OCI-LY7 (cell line): ENCODE measurements at regions not wholly inside any gene's neighbourhood (a gene's known extent, or its start where the extent isn't known, plus 50 kb on each side); places are given as distances from the start of the nearest gene placed in this dataset.

Experiments
- BruUV-seq: library from RNA; stranded (reverse); fragments of 400-500 nt; replicated peaks from 2 replicates; lab custom pipeline; 2021; lab: Mats Ljungman, UMichigan
- CTCF ChIA-PET: fragments of 300-600 bp; sonication (Branson Sonifier 250); formaldehyde crosslinking; loops from one replicate; lab custom pipeline; 2022; ENCODE audit warnings: antibody characterized with exemption; ENCODE audit not compliant: unreplicated experiment; lab: Charles Lee
- POLR2A ChIA-PET: fragments of 300-600 bp; sonication (Branson Sonifier 250); formaldehyde crosslinking; loops from one replicate; lab custom pipeline; 2022; ENCODE audit warnings: antibody characterized with exemption; lab: Charles Lee
- DNase-seq: peaks from one replicate; pipeline ENCODE4 v3.0.0-alpha.2; 2015; ENCODE audit warnings: low spot score
- H2AFZ ChIP-seq: fragments of 200-600 bp; sonication (generic), shearing (Covaris generic); 2 replicates; pipeline ENCODE4 v1.6.1; 2014; ENCODE audit warnings: mild to moderate bottlenecking, antibody characterized with exemption, low read length, moderate library complexity
- H3K27ac ChIP-seq: fragments of 200-600 bp; sonication (generic); 2 replicates; pipeline ENCODE4 v1.5.1; 2014; ENCODE audit warnings: mixed run types, low read depth, mild to moderate bottlenecking, moderate library complexity, low read length, inconsistent platforms; ENCODE audit not compliant: poor library complexity, severe bottlenecking
- H3K36me3 ChIP-seq: fragments of 200-600 bp; sonication (generic); 2 replicates; pipeline ENCODE4 v1.6.1; 2014; ENCODE audit warnings: mild to moderate bottlenecking, antibody characterized with exemption, low read length, moderate library complexity, mixed read lengths; ENCODE audit not compliant: insufficient read depth
- H3K4me1 ChIP-seq: fragments of 200-600 bp; sonication (generic); 2 replicates; pipeline ENCODE4 v1.5.1; 2014; ENCODE audit warnings: mild to moderate bottlenecking, low read length; ENCODE audit not compliant: insufficient read depth, poor library complexity, severe bottlenecking
- H3K4me2 ChIP-seq: fragments of 200-600 bp; sonication (generic); 2 replicates; pipeline ENCODE4 v1.6.1; 2014; ENCODE audit warnings: mild to moderate bottlenecking, low read length
- H3K4me3 ChIP-seq: fragments of 200-600 bp; sonication (generic); 2 replicates; pipeline ENCODE4 v1.5.1; 2014; ENCODE audit warnings: mild to moderate bottlenecking, low read depth, low read length; ENCODE audit not compliant: poor library complexity, severe bottlenecking
- H3K79me2 ChIP-seq: fragments of 200-600 bp; sonication (generic); 2 replicates; pipeline ENCODE4 v1.6.1; 2016; ENCODE audit warnings: low read depth, mild to moderate bottlenecking, low read length, moderate library complexity, mixed read lengths; ENCODE audit not compliant: insufficient read depth
- H3K9me2 ChIP-seq: fragments of 200-600 bp; sonication (generic); 2 replicates; pipeline ENCODE4 v1.6.1; 2016; ENCODE audit warnings: mild to moderate bottlenecking, low read length, mixed read lengths; ENCODE audit not compliant: insufficient read depth
- H3K9me3 ChIP-seq: fragments of 200-600 bp; sonication (generic); 2 replicates; pipeline ENCODE4 v1.6.1; 2014; ENCODE audit warnings: mild to moderate bottlenecking, mixed run types, low read length, mixed read lengths
- H4K20me1 ChIP-seq: fragments of 200-600 bp; sonication (generic); 2 replicates; pipeline ENCODE4 v1.6.1; 2014; ENCODE audit warnings: mild to moderate bottlenecking, antibody characterized with exemption, low read length, moderate library complexity, mixed read lengths; ENCODE audit not compliant: insufficient read depth
- EZH2phosphoT487 ChIP-seq: fragments of 200-600 bp; sonication (generic); IDR thresholded peaks from 2 replicates; pipeline ENCODE4 v1.6.1; 2018; ENCODE audit warnings: low read depth, borderline replicate concordance, mild to moderate bottlenecking, mixed run types, antibody characterized with exemption, low read length, moderate library complexity, mixed read lengths
- intact Hi-C: fragments of 100-400 bp; cut with micrococcal nuclease; formaldehyde crosslinking; loops from one replicate; pipeline ENCODE4 v1.10.0; 2022; ENCODE audit not compliant: unreplicated experiment
- TF ChIP-seq, protein P1 (sequence below): fragments of 200-600 bp; sonication (generic); conservative IDR thresholded peaks from 2 replicates; pipeline ENCODE4 v1.5.1; 2014; ENCODE audit warnings: mild to moderate bottlenecking, antibody characterized with exemption, low read length, moderate library complexity, mixed read lengths

- Histone ChIP-seq H3K4me2 (no peak overlapping the region), H3K9me2 (no peaks in the 10 kb centered on the region), H3K9me3 (no peaks in the 10 kb centered on the region), H2AFZ (no peak overlapping the region), H3K27ac (no peak overlapping the region), H3K36me3 (no peaks in the 10 kb centered on the region), H3K79me2 (no peaks in the 10 kb centered on the region), H3K4me3 (no peak overlapping the region), H4K20me1 (no peaks in the 10 kb centered on the region), H3K4me1 (no peaks in the 10 kb centered on the region)
- ChIA-PET POLR2A (no interaction called here), CTCF (no interaction called here)
- no TSS peak for BruUV-seq
- DNase-seq: no peak
- intact Hi-C loops: no loop called here
- no peak for TF ChIP-seq EZH2phosphoT487
- TF ChIP-seq, protein P1, sequence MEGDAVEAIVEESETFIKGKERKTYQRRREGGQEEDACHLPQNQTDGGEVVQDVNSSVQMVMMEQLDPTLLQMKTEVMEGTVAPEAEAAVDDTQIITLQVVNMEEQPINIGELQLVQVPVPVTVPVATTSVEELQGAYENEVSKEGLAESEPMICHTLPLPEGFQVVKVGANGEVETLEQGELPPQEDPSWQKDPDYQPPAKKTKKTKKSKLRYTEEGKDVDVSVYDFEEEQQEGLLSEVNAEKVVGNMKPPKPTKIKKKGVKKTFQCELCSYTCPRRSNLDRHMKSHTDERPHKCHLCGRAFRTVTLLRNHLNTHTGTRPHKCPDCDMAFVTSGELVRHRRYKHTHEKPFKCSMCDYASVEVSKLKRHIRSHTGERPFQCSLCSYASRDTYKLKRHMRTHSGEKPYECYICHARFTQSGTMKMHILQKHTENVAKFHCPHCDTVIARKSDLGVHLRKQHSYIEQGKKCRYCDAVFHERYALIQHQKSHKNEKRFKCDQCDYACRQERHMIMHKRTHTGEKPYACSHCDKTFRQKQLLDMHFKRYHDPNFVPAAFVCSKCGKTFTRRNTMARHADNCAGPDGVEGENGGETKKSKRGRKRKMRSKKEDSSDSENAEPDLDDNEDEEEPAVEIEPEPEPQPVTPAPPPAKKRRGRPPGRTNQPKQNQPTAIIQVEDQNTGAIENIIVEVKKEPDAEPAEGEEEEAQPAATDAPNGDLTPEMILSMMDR: no peak
These were observed 739.3 kb downstream of the LTN1 start for GRCh38 chr21:28253338-28253737.

- Histone ChIP-seq H3K4me3 (no peak overlapping the region), H3K27ac (no peak overlapping the region), H3K4me1 (no peaks in the 10 kb centered on the region), H3K9me3 (no peaks in the 10 kb centered on the region), H3K79me2 (no peaks in the 10 kb centered on the region), H2AFZ (no peak overlapping the region), H3K9me2 (no peaks in the 10 kb centered on the region), H3K4me2 (no peak overlapping the region), H4K20me1 (no peaks in the 10 kb centered on the region), H3K36me3 (no peaks in the 10 kb centered on the region)
- intact Hi-C loops: no loop called here
- ChIA-PET CTCF (no interaction called here), POLR2A (no interaction called here)
- DNase-seq: no peak
- BruUV-seq: no TSS peak
- TF ChIP-seq, protein P1: no peak
- TF ChIP-seq EZH2phosphoT487: no peak
These were observed 739.7 kb downstream of the LTN1 start for GRCh38 chr21:28252928-28253327.

- Histone ChIP-seq H3K4me3 (no peak overlapping the region), H3K4me1 (no peaks in the 10 kb centered on the region), H3K9me3 (no peaks in the 10 kb centered on the region), H4K20me1 (no peaks in the 10 kb centered on the region), H2AFZ (no peak overlapping the region), H3K79me2 (no peaks in the 10 kb centered on the region), H3K9me2 (no peaks in the 10 kb centered on the region), H3K36me3 (no peaks in the 10 kb centered on the region), H3K4me2 (no peak overlapping the region), H3K27ac (no peak overlapping the region)
- ChIA-PET POLR2A (no interaction called here), CTCF (no interaction called here)
- no peak for DNase-seq
- no TSS peak for BruUV-seq
- TF ChIP-seq, protein P1: no peak
- no peak for TF ChIP-seq EZH2phosphoT487
- intact Hi-C loops: no loop called here
These were observed 741.7 kb downstream of the LTN1 start for GRCh38 chr21:28250946-28251345.
